RWPE2 (cell line): ENCODE measurements at regions not wholly inside any gene's neighbourhood (a gene's known extent, or its start where the extent isn't known, plus 50 kb on each side); places are given as distances from the start of the nearest gene placed in this dataset.

Experiments
- ATAC-seq: fragments of 200-7000 bp; cut with Tn5 transposase; 3 replicates; pipeline ENCODE4 v1.9.1; 2021; ENCODE audit warnings: low read depth
- DNase-seq: peaks from one replicate; pipeline ENCODE4 v3.0.0-alpha.2; 2020; ENCODE audit warnings: low spot score
- H3K27ac ChIP-seq: fragments of 450-650 bp; 2 replicates; pipeline ENCODE4 v1.5.1; 2017; ENCODE audit warnings: mild to moderate bottlenecking; ENCODE audit not compliant: poor library complexity, severe bottlenecking
- H3K27me3 ChIP-seq: fragments of 250-450 bp; sonication (Bioruptor Pico); 2 replicates; pipeline ENCODE4 v1.5.1; 2021; ENCODE audit warnings: mild to moderate bottlenecking, moderate library complexity; ENCODE audit not compliant: insufficient read depth, poor library complexity, severe bottlenecking
- H3K36me3 ChIP-seq: fragments of 250-450 bp; sonication (Bioruptor Pico); 2 replicates; pipeline ENCODE4 v1.5.1; 2020; ENCODE audit warnings: low read depth, mild to moderate bottlenecking, moderate library complexity
- H3K4me1 ChIP-seq: fragments of 250-450 bp; sonication (Bioruptor Pico); 2 replicates; pipeline ENCODE4 v1.5.1; 2021; ENCODE audit warnings: mild to moderate bottlenecking, moderate library complexity; ENCODE audit not compliant: insufficient read depth, poor library complexity, severe bottlenecking
- H3K4me3 ChIP-seq: fragments of 250-450 bp; sonication (Bioruptor Pico); 2 replicates; pipeline ENCODE4 v1.5.1; 2021; ENCODE audit warnings: mild to moderate bottlenecking, moderate library complexity; ENCODE audit not compliant: severe bottlenecking
- H3K9me3 ChIP-seq: fragments of 250-450 bp; sonication (Bioruptor Pico); 2 replicates; pipeline ENCODE4 v1.5.1; 2021; ENCODE audit warnings: mild to moderate bottlenecking, moderate library complexity; ENCODE audit not compliant: severe bottlenecking
- CTCF ChIP-seq: fragments of 450-650 bp; IDR thresholded peaks from one replicate; pipeline ENCODE4 v1.5.1; 2017; ENCODE audit warnings: mild to moderate bottlenecking, moderate library complexity; ENCODE audit not compliant: poor library complexity, severe bottlenecking

DNA sequence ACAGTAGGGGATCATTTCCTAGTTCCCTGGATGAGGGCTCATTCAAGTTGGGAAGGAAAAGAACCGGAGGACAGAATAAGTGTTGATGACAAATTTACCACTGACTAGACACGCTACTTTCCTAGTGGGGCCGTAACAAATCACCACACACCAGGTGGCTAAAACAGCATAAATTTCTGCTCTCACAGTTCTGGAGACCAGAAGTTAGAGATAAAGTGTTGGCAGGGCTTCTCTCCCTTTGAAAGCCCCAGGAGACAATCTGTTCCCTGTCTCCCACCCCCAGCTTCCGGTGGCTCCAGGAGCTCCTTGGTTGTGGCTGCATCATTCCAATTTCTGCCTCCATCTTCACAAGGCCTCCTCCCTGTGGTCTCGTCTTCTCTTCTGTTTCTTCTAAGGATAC lies 65.4 kb upstream of the ARGLU1 start:
- Histone ChIP-seq H3K36me3 (no peaks in the 10 kb centered on the region), H3K27ac (no peak overlapping the region), H3K27me3 (peaks cover 2% of the 10 kb centered on the region), H3K4me1 (no peaks in the 10 kb centered on the region), H3K4me3 (no peak overlapping the region), H3K9me3 (no peaks in the 10 kb centered on the region)
- no peak for ATAC-seq
- TF ChIP-seq CTCF, result no peak
- no peak for DNase-seq

GRCh38 chr13:106630650-106631049 lies 62.7 kb upstream of the ARGLU1 start:
- Histone ChIP-seq H3K4me3 (no peak overlapping the region), H3K27me3 (peaks cover 2% of the 10 kb centered on the region), H3K4me1 (no peaks in the 10 kb centered on the region), H3K36me3 (no peaks in the 10 kb centered on the region), H3K9me3 (no peaks in the 10 kb centered on the region), H3K27ac (no peak overlapping the region)
- no peak for ATAC-seq
- no peak for DNase-seq
- TF ChIP-seq CTCF, result no peak

- no peak for DNase-seq
- Histone ChIP-seq H3K27me3 (peaks cover 2% of the 10 kb centered on the region), H3K9me3 (no peaks in the 10 kb centered on the region), H3K27ac (no peak overlapping the region), H3K4me1 (no peaks in the 10 kb centered on the region), H3K4me3 (no peak overlapping the region), H3K36me3 (no peaks in the 10 kb centered on the region)
- no peak for TF ChIP-seq CTCF
- ATAC-seq, result no peak
Measured at GRCh38 chr13:106630162-106630561, 62.2 kb upstream of the ARGLU1 start.

DNA sequence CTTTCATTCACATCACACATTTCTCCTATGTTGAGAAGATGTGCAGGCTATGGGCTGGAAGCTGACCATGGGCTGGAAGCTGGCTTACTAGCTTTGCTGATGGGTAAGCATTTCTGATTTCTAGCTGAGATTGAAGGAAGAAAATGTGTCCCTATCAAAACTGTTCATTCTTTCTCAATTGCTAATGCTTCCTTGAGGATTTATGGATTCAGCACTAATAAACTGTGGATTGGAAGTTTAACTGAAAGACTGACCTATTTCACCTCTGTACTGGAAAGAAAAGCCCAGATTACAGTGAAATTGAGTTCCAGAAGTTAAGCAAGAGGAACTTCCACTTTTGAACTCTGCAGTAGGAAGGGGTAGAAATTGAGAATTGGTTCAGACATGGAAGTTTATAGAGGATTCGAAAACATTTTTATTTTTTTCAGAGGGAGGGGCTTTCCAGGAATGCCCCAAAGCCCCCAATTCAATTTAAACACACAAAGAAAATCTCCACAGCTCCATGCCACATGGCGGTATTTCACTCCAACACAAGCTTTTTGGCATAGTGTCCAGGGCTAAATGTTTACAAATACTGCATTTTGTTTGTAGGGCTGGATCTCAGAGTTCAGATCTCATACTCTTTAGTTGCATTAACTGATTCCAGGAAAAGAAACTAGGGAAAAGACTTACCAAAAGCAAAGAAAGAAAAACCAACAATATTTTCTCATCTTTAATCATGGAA lies 61.2 kb upstream of the ARGLU1 start:
- ATAC-seq (no peak), DNase-seq (no peak)
- H3K4me1 ChIP-seq, result no peaks in the 10 kb centered on the region
- H3K9me3 ChIP-seq, result no peaks in the 10 kb centered on the region
- no peak for TF ChIP-seq CTCF
- H3K36me3 ChIP-seq, result no peaks in the 10 kb centered on the region
- no peak overlapping the region for H3K27ac ChIP-seq
- H3K4me3 ChIP-seq, result no peak overlapping the region
- H3K27me3 ChIP-seq, result peaks cover 2% of the 10 kb centered on the region

DNA sequence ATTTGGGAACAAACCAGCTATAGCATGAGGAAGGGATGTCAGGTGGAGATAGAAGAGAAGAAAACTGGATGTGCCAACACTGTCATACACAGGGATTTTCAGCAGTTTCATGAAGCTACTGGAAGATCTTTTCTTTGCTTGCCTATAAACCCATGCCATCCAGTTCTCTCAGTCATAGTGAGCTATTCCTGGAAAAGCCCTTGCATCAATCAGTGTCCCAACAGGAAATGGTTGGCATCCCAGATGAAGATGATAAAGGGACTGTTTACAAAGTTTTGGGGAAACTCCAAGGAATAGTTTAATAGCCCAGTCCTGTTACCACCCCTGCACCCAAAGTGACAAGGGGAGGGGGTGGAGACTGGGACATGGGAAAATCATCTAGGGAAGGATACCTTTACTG lies 58.5 kb upstream of the ARGLU1 start:
- no peak overlapping the region for H3K4me3 ChIP-seq
- H3K27me3 ChIP-seq, result peaks cover 25% of the 10 kb centered on the region
- no peaks in the 10 kb centered on the region for H3K9me3 ChIP-seq
- DNase-seq (no peak), ATAC-seq (no peak)
- no peaks in the 10 kb centered on the region for H3K36me3 ChIP-seq
- TF ChIP-seq CTCF, result no peak
- no peaks in the 10 kb centered on the region for H3K4me1 ChIP-seq
- no peak overlapping the region for H3K27ac ChIP-seq
